ENCODE measurements at regions not wholly inside any gene's neighbourhood (a gene's known extent, or its start where the extent isn't known, plus 50 kb on each side); places are given as distances from the start of the nearest gene placed in this dataset.

DNA sequence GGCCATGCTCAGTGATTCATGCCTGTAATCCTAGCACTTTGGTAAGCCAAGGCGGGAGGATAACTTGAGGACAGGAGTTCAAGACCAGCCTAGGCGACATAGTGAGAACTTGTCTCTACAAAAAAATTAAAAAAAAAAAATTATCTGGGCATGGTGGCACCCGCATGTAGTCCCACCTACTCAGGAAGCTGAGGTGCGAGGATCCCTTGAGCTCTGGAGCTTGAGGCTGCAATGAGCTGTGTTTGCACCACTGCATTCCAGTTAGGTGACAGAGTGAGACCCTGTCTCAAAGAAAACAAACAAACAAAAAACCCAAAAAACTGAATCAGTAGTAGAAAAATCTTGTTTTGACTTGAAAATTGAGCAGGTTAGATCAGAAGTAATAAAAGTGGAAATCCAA lies 67.1 kb upstream of the IPO9 start:
- H3K36me3 ChIP-seq (ENCODE audit: low read depth), result no peaks in the 10 kb centered on the region
- peaks cover 97% of the 10 kb centered on the region for H3F3A ChIP-seq (ENCODE audit: insufficient read depth)
- H3K4me2 ChIP-seq (ENCODE audit: unreplicated experiment), result peak overlapping the region; percentile 72
- no peak overlapping the region for H3K4me3 ChIP-seq
- no peaks in the 10 kb centered on the region for H3K27me3 ChIP-seq (replicated peaks; ENCODE audit: insufficient read depth)
- 90 to 94% methylated on average over 4 of the region's 4 CpGs for WGBS, 2 experiments (ENCODE audit: low coverage in 1 of 2, low lambda C conversion rate in 2 of 2, missing lambda C conversion rate in 2 of 2)
- H3K4me1 ChIP-seq (ENCODE audit: insufficient read depth), result peaks cover 98% of the 10 kb centered on the region
- TF ChIP-seq EZH2phosphoT487 (IDR thresholded peaks at IDR 0.05; ENCODE audit: insufficient read depth, low read depth) (no peak), EZH2 (IDR thresholded peaks at IDR 0.05; ENCODE audit: insufficient read depth, poor library complexity, severe bottlenecking) (no peak)
- in situ Hi-C loops (cut with MboI), result no loop called here
- no peaks in the 10 kb centered on the region for H3K9me2 ChIP-seq (ENCODE audit: insufficient read depth)
- peaks cover 89% of the 10 kb centered on the region for H3K79me2 ChIP-seq (ENCODE audit: insufficient read depth)
- peak overlapping the region; percentile 94 for H3K27ac ChIP-seq
- 0 out of 2 replicates have a peak overlapping the region, but pooled peaks have one; percentile 1 for H3K9ac ChIP-seq
- no peaks in the 10 kb centered on the region for H4K20me1 ChIP-seq (ENCODE audit: insufficient read depth)
- DNase-seq, result no peak
- H3K9me3 ChIP-seq (ENCODE audit: low read depth), result no peaks in the 10 kb centered on the region
- H2AFZ ChIP-seq, result no peak overlapping the region

DNA sequence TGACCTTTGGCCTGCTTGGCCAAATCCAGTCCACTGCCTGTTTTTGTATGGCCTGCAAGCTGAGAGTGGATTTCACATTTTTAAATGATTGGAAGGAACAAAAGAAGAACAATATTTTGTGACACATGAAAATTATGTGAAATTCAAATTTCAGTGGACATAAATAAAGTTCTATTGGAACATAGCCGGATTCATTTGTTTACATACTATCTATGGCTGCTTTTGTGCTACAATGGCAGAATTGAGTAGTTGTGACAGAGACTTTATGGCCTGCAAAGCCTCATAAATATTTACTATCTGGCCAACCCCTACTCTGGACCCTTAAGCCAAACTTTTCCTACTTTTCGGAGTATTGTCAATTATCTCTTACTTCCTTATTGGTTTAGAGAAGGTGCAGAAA lies 66.6 kb upstream of the IPO9 start:
- Histone ChIP-seq H3K27ac (peak overlapping the region; percentile 94), H4K20me1 (ENCODE audit: insufficient read depth) (no peaks in the 10 kb centered on the region), H3K4me3 (no peak overlapping the region), H3K36me3 (ENCODE audit: low read depth) (no peaks in the 10 kb centered on the region), H3K79me2 (ENCODE audit: insufficient read depth) (peaks cover 88% of the 10 kb centered on the region), H3K27me3 (replicated peaks; ENCODE audit: insufficient read depth) (no peaks in the 10 kb centered on the region), H2AFZ (no peak overlapping the region), H3K9me2 (ENCODE audit: insufficient read depth) (no peaks in the 10 kb centered on the region), H3F3A (ENCODE audit: insufficient read depth) (peaks cover 96% of the 10 kb centered on the region), H3K4me1 (ENCODE audit: insufficient read depth) (peaks cover 96% of the 10 kb centered on the region), H3K9ac (0 out of 2 replicates have a peak overlapping the region, but pooled peaks have one; percentile 1), H3K9me3 (ENCODE audit: low read depth) (no peaks in the 10 kb centered on the region), H3K4me2 (ENCODE audit: unreplicated experiment) (peak overlapping the region; percentile 72)
- no peak for TF ChIP-seq EZH2 (IDR thresholded peaks at IDR 0.05; ENCODE audit: insufficient read depth, poor library complexity, severe bottlenecking)
- TF ChIP-seq EZH2phosphoT487 (IDR thresholded peaks at IDR 0.05; ENCODE audit: insufficient read depth, low read depth), result no peak
- in situ Hi-C loops (cut with MboI), result no loop called here
- 98 to 100% methylated on average over 2 of the region's 2 CpGs for WGBS, 2 experiments (ENCODE audit: low coverage in 1 of 2, low lambda C conversion rate in 2 of 2, missing lambda C conversion rate in 2 of 2)
- no peak for DNase-seq

DNA sequence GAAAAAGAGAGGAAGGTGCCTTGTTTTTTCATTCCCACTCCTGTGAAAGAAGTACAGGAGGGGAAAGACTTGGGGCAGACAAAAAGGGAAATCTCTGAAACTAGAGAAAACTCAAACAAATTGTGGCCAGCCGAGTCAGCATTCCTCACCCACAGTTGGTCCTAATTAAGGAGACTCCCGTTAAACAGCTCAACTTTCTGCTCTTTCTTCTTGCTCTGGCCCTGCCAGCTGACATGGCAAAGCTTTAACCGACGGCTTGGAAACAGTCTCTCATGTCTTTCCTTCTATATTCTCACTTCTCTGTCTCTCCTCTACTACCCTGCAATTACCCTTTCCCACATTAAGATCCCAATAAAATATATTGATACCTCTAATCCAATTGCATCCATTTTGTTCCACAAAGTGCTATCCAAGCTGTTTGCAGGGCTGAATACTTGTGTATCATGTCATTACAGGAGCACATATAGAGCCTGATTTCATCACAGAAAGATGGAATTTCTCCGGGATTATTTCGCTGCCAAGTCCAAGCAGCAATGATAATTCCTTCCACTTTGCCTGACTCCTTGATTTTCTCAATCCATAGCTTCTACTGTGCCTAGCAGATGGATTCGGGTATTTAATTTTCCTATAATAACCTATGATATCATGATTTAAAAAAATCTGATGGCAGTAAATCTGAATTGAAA lies 65.4 kb upstream of the IPO9 start:
- peak; percentile 81 for DNase-seq
- H2AFZ ChIP-seq, result no peak overlapping the region
- peak overlapping the region; percentile 66 for H3K9ac ChIP-seq
- peaks cover 88% of the 10 kb centered on the region for H3K79me2 ChIP-seq (ENCODE audit: insufficient read depth)
- H3K4me1 ChIP-seq (ENCODE audit: insufficient read depth), result peaks cover 97% of the 10 kb centered on the region
- no peaks in the 10 kb centered on the region for H3K9me2 ChIP-seq (ENCODE audit: insufficient read depth)
- peak overlapping the region; percentile 72 for H3K4me2 ChIP-seq (ENCODE audit: unreplicated experiment)
- H3K36me3 ChIP-seq (ENCODE audit: low read depth), result no peaks in the 10 kb centered on the region
- in situ Hi-C loops (cut with MboI), result no loop called here
- TF ChIP-seq EZH2phosphoT487 (IDR thresholded peaks at IDR 0.05; ENCODE audit: insufficient read depth, low read depth) (no peak), EZH2 (IDR thresholded peaks at IDR 0.05; ENCODE audit: insufficient read depth, poor library complexity, severe bottlenecking) (no peak)
- peak overlapping the region; percentile 94 for H3K27ac ChIP-seq
- H3K9me3 ChIP-seq (ENCODE audit: low read depth), result no peaks in the 10 kb centered on the region
- peak overlapping the region; percentile 46 for H3K4me3 ChIP-seq
- H3K27me3 ChIP-seq (replicated peaks; ENCODE audit: insufficient read depth), result no peaks in the 10 kb centered on the region
- peaks cover 95% of the 10 kb centered on the region for H3F3A ChIP-seq (ENCODE audit: insufficient read depth)
- WGBS, 2 experiments (ENCODE audit: low coverage in 1 of 2, low lambda C conversion rate in 2 of 2, missing lambda C conversion rate in 2 of 2), result 1 to 3% methylated on average over 7 of the region's 7 CpGs
- H4K20me1 ChIP-seq (ENCODE audit: insufficient read depth), result no peaks in the 10 kb centered on the region

DNA sequence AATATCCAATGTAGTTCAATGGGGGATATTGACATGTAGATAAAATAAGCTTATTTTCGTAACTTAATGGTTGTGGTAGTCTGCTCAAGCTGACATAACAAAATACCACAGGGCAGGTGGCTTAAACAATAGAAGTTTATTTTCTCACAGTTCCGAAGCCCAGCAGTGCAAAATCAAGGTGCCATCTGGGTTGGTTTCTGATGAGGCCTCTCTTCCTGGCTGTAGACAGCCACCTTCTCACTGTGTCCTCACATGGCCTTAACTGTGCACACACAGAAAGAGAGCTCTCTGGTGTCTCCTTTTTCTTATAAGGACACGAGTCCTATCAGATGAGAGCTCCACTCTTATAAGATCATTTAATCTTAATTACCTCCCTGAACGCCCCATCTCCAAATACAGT lies 64.8 kb upstream of the IPO9 start:
- no peaks in the 10 kb centered on the region for H3K9me3 ChIP-seq (ENCODE audit: low read depth)
- H3K4me1 ChIP-seq (ENCODE audit: insufficient read depth), result peaks cover 97% of the 10 kb centered on the region
- H3K9me2 ChIP-seq (ENCODE audit: insufficient read depth), result no peaks in the 10 kb centered on the region
- peaks cover 95% of the 10 kb centered on the region for H3F3A ChIP-seq (ENCODE audit: insufficient read depth)
- no peaks in the 10 kb centered on the region for H3K27me3 ChIP-seq (replicated peaks; ENCODE audit: insufficient read depth)
- no peak overlapping the region for H2AFZ ChIP-seq
- in situ Hi-C loops (cut with MboI), result no loop called here
- H3K4me2 ChIP-seq (ENCODE audit: unreplicated experiment), result peak overlapping the region; percentile 72
- peaks cover 88% of the 10 kb centered on the region for H3K79me2 ChIP-seq (ENCODE audit: insufficient read depth)
- WGBS, 2 experiments (ENCODE audit: low coverage in 1 of 2, low lambda C conversion rate in 2 of 2, missing lambda C conversion rate in 2 of 2), result 73 to 75% methylated on average over 4 of the region's 4 CpGs
- no peak for DNase-seq
- no peak for TF ChIP-seq EZH2phosphoT487 (IDR thresholded peaks at IDR 0.05; ENCODE audit: insufficient read depth, low read depth)
- no peak for TF ChIP-seq EZH2 (IDR thresholded peaks at IDR 0.05; ENCODE audit: insufficient read depth, poor library complexity, severe bottlenecking)
- peak overlapping the region; percentile 66 for H3K9ac ChIP-seq
- H3K27ac ChIP-seq, result peak overlapping the region; percentile 94
- peak overlapping the region; percentile 46 for H3K4me3 ChIP-seq
- no peaks in the 10 kb centered on the region for H3K36me3 ChIP-seq (ENCODE audit: low read depth)
- no peaks in the 10 kb centered on the region for H4K20me1 ChIP-seq (ENCODE audit: insufficient read depth)

All from GM23248 (cell line).